Neural crest cell (in vitro differentiated cells): ENCODE measurements at regions not wholly inside any gene's neighbourhood (a gene's known extent, or its start where the extent isn't known, plus 50 kb on each side); places are given as distances from the start of the nearest gene placed in this dataset.
A peak's percentile ranks its signal among the peaks of the same experiment; 100 is the strongest.

Experiments
- DNase-seq: peaks from one replicate; pipeline ENCODE4 v3.0.0; 2021; ENCODE audit warnings: low read depth, mixed read lengths, low spot score
- H3K27ac Mint-ChIP-seq: one replicate; pipeline ENCODE4 v1.8.0; 2021; ENCODE audit warnings: mild to moderate bottlenecking, mixed read lengths; ENCODE audit not compliant: unreplicated experiment
- H3K27me3 Mint-ChIP-seq: 2 replicates; pipeline ENCODE4 v1.8.0; 2021; ENCODE audit warnings: low read depth, mild to moderate bottlenecking, mixed read lengths
- H3K36me3 Mint-ChIP-seq: 2 replicates; pipeline ENCODE4 v1.8.0; 2021; ENCODE audit warnings: low read depth, mild to moderate bottlenecking, mixed read lengths
- H3K4me1 Mint-ChIP-seq: 2 replicates; pipeline ENCODE4 v1.8.0; 2021; ENCODE audit warnings: mixed read lengths
- H3K4me3 Mint-ChIP-seq: one replicate; pipeline ENCODE4 v1.8.0; 2021; ENCODE audit warnings: mild to moderate bottlenecking, mixed read lengths
- H3K9me3 Mint-ChIP-seq: 2 replicates; pipeline ENCODE4 v1.8.0; 2021; ENCODE audit warnings: mixed read lengths
- CTCF ChIP-seq: fragments of 200-600 bp; sonication (generic); conservative IDR thresholded peaks from 2 replicates; pipeline ENCODE4 v1.5.0; 2021; ENCODE audit warnings: antibody characterized with exemption, mild to moderate bottlenecking

DNA sequence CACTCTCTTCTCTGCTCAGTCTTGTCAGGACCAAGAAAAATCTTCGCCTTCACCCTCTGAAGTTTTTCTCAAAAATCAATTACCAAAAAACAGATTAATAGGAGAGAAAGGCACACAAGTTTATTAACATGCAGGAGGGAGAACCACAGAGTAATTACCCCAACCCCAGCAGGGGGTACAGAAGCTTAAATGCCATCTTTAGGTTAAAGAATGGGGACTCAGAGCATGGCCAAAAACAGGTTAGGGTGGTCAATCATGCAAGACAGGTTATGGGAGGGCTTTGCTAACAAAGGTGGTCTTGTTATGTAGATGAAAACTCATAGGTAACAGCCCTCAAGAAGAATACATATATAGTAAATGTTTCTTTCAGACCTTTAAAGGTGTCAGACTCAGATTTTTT is 100.5 kb upstream of the BTN3A2 start:
- H3K9me3 Mint-ChIP-seq, result no peaks in the 10 kb centered on the region
- H3K36me3 Mint-ChIP-seq, result peaks cover 3% of the 10 kb centered on the region
- peaks cover 30% of the 10 kb centered on the region for H3K4me1 Mint-ChIP-seq
- DNase-seq, result no peak
- no peak overlapping the region for H3K27ac Mint-ChIP-seq
- peaks cover 5% of the 10 kb centered on the region for H3K27me3 Mint-ChIP-seq
- H3K4me3 Mint-ChIP-seq, result peak overlapping the region; percentile 4
- no peak for TF ChIP-seq CTCF

DNA sequence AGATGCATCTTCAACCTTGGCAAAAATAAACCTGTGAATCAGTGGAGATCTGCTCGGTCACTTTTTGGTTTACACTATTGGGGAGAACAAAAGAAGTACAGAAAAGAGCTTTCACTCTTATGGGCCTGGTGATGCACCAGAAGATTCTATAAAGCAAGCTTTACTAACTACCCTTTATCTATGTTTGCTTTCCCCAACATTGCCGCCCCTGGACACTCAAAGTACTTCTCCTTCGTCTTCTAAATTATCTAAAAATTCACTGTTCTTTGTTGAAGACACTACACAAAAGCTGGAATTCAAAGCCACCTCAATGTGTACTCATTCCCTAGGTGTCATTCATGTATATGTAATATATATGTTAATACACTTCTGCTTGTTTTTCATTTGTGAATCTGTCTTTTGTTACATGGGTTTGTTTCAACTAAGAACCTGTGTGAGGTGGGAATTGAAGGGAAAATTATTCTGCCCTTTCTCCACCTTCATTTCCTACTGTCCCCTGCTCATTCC is 97.9 kb upstream of the BTN3A2 start:
- Mint-ChIP-seq H3K27ac (peak overlapping the region; percentile 59), H3K36me3 (peaks cover 3% of the 10 kb centered on the region), H3K4me3 (peak overlapping the region; percentile 78), H3K9me3 (no peaks in the 10 kb centered on the region), H3K4me1 (peaks cover 36% of the 10 kb centered on the region), H3K27me3 (peaks cover 11% of the 10 kb centered on the region)
- no peak for DNase-seq
- no peak for TF ChIP-seq CTCF

- Mint-ChIP-seq H3K4me1 (peaks cover 36% of the 10 kb centered on the region), H3K4me3 (no peak overlapping the region), H3K27me3 (peaks cover 11% of the 10 kb centered on the region), H3K36me3 (peaks cover 3% of the 10 kb centered on the region), H3K27ac (no peak overlapping the region), H3K9me3 (no peaks in the 10 kb centered on the region)
- no peak for DNase-seq
- no peak for TF ChIP-seq CTCF
These were observed 96.2 kb upstream of the BTN3A2 start for GRCh38 chr6:26268659-26269402.

DNA sequence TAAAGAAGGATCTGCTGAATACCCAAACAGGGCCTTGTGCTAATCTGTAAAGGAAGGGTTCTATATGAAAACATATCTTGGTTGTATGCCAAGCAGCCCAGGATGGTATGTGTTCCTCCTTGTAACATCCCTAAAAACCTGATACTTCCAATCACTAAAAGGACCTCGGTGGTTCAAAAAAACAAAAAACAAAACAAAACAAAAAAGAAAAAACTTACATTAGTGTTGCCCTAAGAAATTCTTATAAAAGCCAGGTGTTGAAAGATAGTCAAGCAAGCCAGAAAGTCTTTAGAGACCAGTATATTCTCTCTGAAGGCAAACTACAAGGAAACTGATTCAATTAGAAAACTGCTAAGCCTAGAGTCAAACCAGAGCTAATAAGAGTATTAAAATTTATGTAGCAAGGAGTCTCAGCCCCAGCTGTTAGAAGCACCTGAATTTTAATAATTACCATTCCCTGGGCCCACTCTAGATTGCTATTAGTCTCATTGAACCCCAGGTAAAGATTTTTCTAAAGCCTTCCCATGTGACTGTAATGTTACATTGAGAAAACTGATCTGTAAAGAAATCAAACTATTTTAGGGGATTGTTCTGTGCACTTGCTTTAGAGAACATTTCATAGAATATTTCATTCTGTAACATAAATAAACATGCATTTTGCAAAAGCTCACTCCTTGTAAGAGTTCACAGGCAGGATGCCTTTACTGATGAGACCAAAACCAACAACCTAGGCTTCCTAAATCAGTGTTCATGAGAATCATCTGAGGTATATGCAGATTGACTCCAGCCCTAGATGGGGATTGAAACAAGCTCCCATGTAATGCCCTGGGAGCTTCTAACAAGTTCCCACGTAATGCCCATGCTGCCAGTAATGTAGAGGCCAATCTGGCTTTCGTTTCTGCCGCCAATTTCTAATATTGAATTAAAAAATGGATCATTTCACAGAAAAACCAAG is 95.2 kb upstream of the BTN3A2 start:
- H3K9me3 Mint-ChIP-seq, result no peaks in the 10 kb centered on the region
- no peak overlapping the region for H3K4me3 Mint-ChIP-seq
- peaks cover 36% of the 10 kb centered on the region for H3K4me1 Mint-ChIP-seq
- TF ChIP-seq CTCF, result no peak
- H3K27me3 Mint-ChIP-seq, result peaks cover 11% of the 10 kb centered on the region
- H3K27ac Mint-ChIP-seq, result peak overlapping the region; percentile 97
- H3K36me3 Mint-ChIP-seq, result peaks cover 3% of the 10 kb centered on the region
- DNase-seq, result no peak

- peak overlapping the region; percentile 97 for H3K27ac Mint-ChIP-seq
- peak; percentile 20 for TF ChIP-seq CTCF
These were observed 94.5 kb upstream of the BTN3A2 start for GRCh38 chr6:26270486-26270861.

More at GRCh38 chr6:26270486-26270861, 94.5 kb upstream of the BTN3A2 start:
- Mint-ChIP-seq H3K9me3 (no peaks in the 10 kb centered on the region), H3K36me3 (peaks cover 3% of the 10 kb centered on the region), H3K4me3 (no peak overlapping the region), H3K4me1 (peaks cover 37% of the 10 kb centered on the region), H3K27me3 (peaks cover 11% of the 10 kb centered on the region)
- DNase-seq, result no peak
